Neural cell (in vitro differentiated cells): ENCODE measurements at regions not wholly inside any gene's neighbourhood (a gene's known extent, or its start where the extent isn't known, plus 50 kb on each side); places are given as distances from the start of the nearest gene placed in this dataset.

Experiments used
- H2AFZ ChIP-seq: fragments of 200-600, 300-800 bp; sonication (generic), shearing (Covaris generic); 2 replicates; pipeline ENCODE4 v1.6.0; 2014; ENCODE audit warnings: low read depth, mild to moderate bottlenecking, antibody characterized with exemption, low read length, moderate library complexity
- H3F3A ChIP-seq: fragments of 200-600 bp; shearing (Covaris generic); 2 replicates; pipeline ENCODE4 v1.6.1; 2016; ENCODE audit warnings: mild to moderate bottlenecking, moderate library complexity, mixed read lengths, antibody characterized with exemption, low read length; ENCODE audit not compliant: insufficient read depth, poor library complexity, severe bottlenecking
- H3K27ac ChIP-seq: fragments of 200-600, 300-800 bp; sonication (generic), shearing (Covaris generic); 2 replicates; pipeline ENCODE4 v1.5.1; 2014; ENCODE audit warnings: mild to moderate bottlenecking, low read length, moderate library complexity
- H3K27me3 ChIP-seq: fragments of 300-800, 200-600 bp; sonication (generic), shearing (Covaris generic); 2 replicates; pipeline ENCODE4 v1.6.0; 2014; ENCODE audit warnings: mild to moderate bottlenecking, low read depth, low read length, moderate library complexity; ENCODE audit not compliant: insufficient read depth
- H3K36me3 ChIP-seq: fragments of 300-800, 200-600 bp; sonication (generic), shearing (Covaris generic); 2 replicates; pipeline ENCODE4 v1.5.1; 2014; ENCODE audit warnings: mild to moderate bottlenecking, antibody characterized with exemption, low read length, moderate library complexity; ENCODE audit not compliant: insufficient read depth
- H3K4me2 ChIP-seq: fragments of 300-800, 200-600 bp; sonication (generic), shearing (Covaris generic); 2 replicates; pipeline ENCODE4 v1.6.0; 2014; ENCODE audit warnings: mild to moderate bottlenecking, low read length
- H3K4me3 ChIP-seq: fragments of 300-800, 200-600 bp; sonication (generic), shearing (Covaris generic); 2 replicates; pipeline ENCODE4 v1.5.1; 2014; ENCODE audit warnings: mild to moderate bottlenecking, low read length, moderate library complexity
- H3K79me2 ChIP-seq: fragments of 200-600 bp; shearing (Covaris generic); replicated peaks from 2 replicates; pipeline ENCODE4 v1.6.0; 2014; ENCODE audit warnings: mild to moderate bottlenecking, low read length, moderate library complexity; ENCODE audit not compliant: insufficient read depth
- H3K9ac ChIP-seq: fragments of 300-800, 200-600 bp; sonication (generic), shearing (Covaris generic); 2 replicates; pipeline ENCODE4 v1.6.1; 2016; ENCODE audit warnings: mild to moderate bottlenecking, low read length, mixed read lengths
- H3K9me2 ChIP-seq: fragments of 200-600 bp; shearing (Covaris generic); 2 replicates; pipeline ENCODE4 v1.6.1; 2016; ENCODE audit warnings: mild to moderate bottlenecking, low read length, mixed read lengths; ENCODE audit not compliant: insufficient read depth
- H3K9me3 ChIP-seq: fragments of 200-600, 300-800 bp; sonication (generic), shearing (Covaris generic); 2 replicates; pipeline ENCODE4 v1.6.1; 2016; ENCODE audit warnings: mild to moderate bottlenecking, mixed run types, low read length, moderate library complexity, mixed read lengths
- H4K20me1 ChIP-seq: fragments of 200-600 bp; shearing (Covaris generic); 2 replicates; pipeline ENCODE4 v1.6.1; 2016; ENCODE audit warnings: mild to moderate bottlenecking, mixed run types; ENCODE audit not compliant: insufficient read depth
- EP300 ChIP-seq: fragments of 450-650 bp; conservative IDR thresholded peaks from 2 replicates; pipeline ENCODE4 v1.6.1; 2014; ENCODE audit warnings: antibody characterized with exemption, mild to moderate bottlenecking, moderate library complexity; ENCODE audit not compliant: poor library complexity, severe bottlenecking
- EZH2 ChIP-seq: fragments of 200-600, 300-800 bp; shearing (Covaris generic), sonication (generic); IDR thresholded peaks from 2 replicates; pipeline ENCODE4 v1.6.1; 2014; ENCODE audit warnings: antibody characterized with exemption, low read length, borderline replicate concordance, mild to moderate bottlenecking; ENCODE audit not compliant: insufficient read depth, poor library complexity, severe bottlenecking
- MXI1 ChIP-seq: fragments of 450-650 bp; conservative IDR thresholded peaks from 2 replicates; pipeline ENCODE4 v1.6.1; 2014; ENCODE audit warnings: antibody characterized with exemption, mild to moderate bottlenecking; ENCODE audit not compliant: poor library complexity, severe bottlenecking
- POLR2AphosphoS5 ChIP-seq: IDR thresholded peaks from 2 replicates; pipeline ENCODE4 v1.6.1; 2012
- RAD21 ChIP-seq: fragments of 450-650 bp; conservative IDR thresholded peaks from 2 replicates; pipeline ENCODE4 v1.6.1; 2014; ENCODE audit warnings: antibody characterized with exemption, mild to moderate bottlenecking, moderate library complexity
- REST ChIP-seq: IDR thresholded peaks from 2 replicates; pipeline ENCODE4 v1.6.1; 2012; ENCODE audit warnings: borderline replicate concordance
- SMC3 ChIP-seq: fragments of 450-650 bp; conservative IDR thresholded peaks from 2 replicates; pipeline ENCODE4 v1.6.1; 2014; ENCODE audit warnings: antibody characterized with exemption, mild to moderate bottlenecking, moderate library complexity; ENCODE audit not compliant: poor library complexity
- TAF1 ChIP-seq: IDR thresholded peaks from 2 replicates; pipeline ENCODE4 v1.6.1; 2012; ENCODE audit warnings: low read depth
- TF ChIP-seq, protein P1 (sequence below): fragments of 450-650 bp; IDR thresholded peaks from 2 replicates; pipeline ENCODE4 v1.5.1; 2014; ENCODE audit warnings: antibody characterized with exemption, mild to moderate bottlenecking, moderate library complexity; ENCODE audit not compliant: poor library complexity, severe bottlenecking

DNA sequence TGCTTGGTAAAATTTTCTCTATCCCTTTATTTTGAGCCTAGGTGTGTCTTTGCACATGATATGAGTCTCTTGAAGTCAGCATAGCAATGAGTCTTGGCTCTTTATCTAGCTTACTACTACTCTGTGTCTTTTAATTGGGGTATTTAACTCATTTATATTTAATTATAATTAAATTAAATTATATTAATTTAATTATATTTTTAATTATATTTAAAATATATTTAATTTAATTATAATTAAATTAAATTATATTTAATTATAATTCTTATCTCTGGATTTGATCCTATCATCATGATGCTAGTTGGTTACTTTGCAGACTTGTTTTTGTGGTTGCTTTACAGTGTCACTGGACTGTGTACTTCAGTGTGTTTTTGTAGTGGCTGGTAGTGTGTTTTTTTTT, 201.2 kb upstream of the ITM2A start:
- H3K9me2 ChIP-seq, result no peaks in the 10 kb centered on the region
- H3K36me3 ChIP-seq, result no peaks in the 10 kb centered on the region
- H3K79me2 ChIP-seq, result no peaks in the 10 kb centered on the region
- no peaks in the 10 kb centered on the region for H3K9me3 ChIP-seq
- H2AFZ ChIP-seq, result no peak overlapping the region
- TF ChIP-seq MXI1, result no peak
- TF ChIP-seq EP300, result no peak
- TF ChIP-seq RAD21, result no peak
- no peak for TF ChIP-seq POLR2AphosphoS5
- TF ChIP-seq, protein P1, sequence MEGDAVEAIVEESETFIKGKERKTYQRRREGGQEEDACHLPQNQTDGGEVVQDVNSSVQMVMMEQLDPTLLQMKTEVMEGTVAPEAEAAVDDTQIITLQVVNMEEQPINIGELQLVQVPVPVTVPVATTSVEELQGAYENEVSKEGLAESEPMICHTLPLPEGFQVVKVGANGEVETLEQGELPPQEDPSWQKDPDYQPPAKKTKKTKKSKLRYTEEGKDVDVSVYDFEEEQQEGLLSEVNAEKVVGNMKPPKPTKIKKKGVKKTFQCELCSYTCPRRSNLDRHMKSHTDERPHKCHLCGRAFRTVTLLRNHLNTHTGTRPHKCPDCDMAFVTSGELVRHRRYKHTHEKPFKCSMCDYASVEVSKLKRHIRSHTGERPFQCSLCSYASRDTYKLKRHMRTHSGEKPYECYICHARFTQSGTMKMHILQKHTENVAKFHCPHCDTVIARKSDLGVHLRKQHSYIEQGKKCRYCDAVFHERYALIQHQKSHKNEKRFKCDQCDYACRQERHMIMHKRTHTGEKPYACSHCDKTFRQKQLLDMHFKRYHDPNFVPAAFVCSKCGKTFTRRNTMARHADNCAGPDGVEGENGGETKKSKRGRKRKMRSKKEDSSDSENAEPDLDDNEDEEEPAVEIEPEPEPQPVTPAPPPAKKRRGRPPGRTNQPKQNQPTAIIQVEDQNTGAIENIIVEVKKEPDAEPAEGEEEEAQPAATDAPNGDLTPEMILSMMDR, result no peak
- TF ChIP-seq EZH2, result no peak
- no peak for TF ChIP-seq TAF1
- TF ChIP-seq SMC3, result no peak
- TF ChIP-seq REST, result no peak
- no peaks in the 10 kb centered on the region for H4K20me1 ChIP-seq
- no peak overlapping the region for H3K27ac ChIP-seq
- H3F3A ChIP-seq, result no peaks in the 10 kb centered on the region
- H3K4me2 ChIP-seq, result no peak overlapping the region
- no peak overlapping the region for H3K4me3 ChIP-seq
- no peak overlapping the region for H3K9ac ChIP-seq
- no peaks in the 10 kb centered on the region for H3K27me3 ChIP-seq

DNA sequence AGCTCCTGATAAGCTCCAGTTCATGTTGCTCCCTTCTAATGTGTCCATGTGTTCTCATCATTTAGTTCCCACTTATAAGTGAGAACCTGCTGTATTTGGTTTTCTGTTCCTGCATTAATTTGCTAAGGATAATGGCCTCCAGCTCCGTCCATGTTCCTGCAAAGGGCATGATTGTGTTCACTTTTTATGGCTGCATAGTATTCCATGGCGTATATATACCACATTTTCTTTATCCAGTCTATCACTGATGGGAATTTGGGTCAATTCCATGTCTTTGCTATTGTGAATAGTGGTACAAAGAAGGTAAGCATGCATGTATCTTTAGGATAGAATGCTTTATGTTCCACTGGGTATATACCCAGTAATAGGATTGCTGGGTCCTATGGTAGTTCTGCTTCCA, 197.2 kb upstream of the ITM2A start:
- H3K9me3 ChIP-seq, result no peaks in the 10 kb centered on the region
- H3K4me3 ChIP-seq, result no peak overlapping the region
- H3F3A ChIP-seq, result no peaks in the 10 kb centered on the region
- no peaks in the 10 kb centered on the region for H3K36me3 ChIP-seq
- H3K4me2 ChIP-seq, result no peak overlapping the region
- no peaks in the 10 kb centered on the region for H4K20me1 ChIP-seq
- TF ChIP-seq EP300 (no peak), EZH2 (no peak)
- no peak overlapping the region for H3K27ac ChIP-seq
- no peaks in the 10 kb centered on the region for H3K27me3 ChIP-seq
- no peaks in the 10 kb centered on the region for H3K79me2 ChIP-seq
- H2AFZ ChIP-seq, result no peak overlapping the region
- H3K9ac ChIP-seq, result no peak overlapping the region
- no peaks in the 10 kb centered on the region for H3K9me2 ChIP-seq

DNA sequence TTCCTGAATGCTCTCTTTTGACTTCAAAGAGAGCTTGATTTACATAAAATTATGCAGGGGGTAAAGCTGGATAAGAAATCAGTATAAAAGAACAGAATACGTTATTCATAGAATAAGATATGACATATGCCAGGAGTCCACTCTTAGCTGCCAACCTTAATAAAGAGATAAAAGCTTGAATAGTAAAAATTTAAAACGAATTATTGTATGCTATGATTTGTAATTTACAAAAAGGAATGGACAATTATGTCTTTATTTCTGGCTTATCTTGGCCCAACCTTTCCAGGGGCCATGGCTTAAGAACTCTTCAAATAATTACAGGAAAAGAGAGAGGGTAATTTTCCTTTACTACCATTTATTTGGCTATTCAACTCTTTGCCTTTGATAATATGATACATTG, 192.2 kb upstream of the ITM2A start:
- no peaks in the 10 kb centered on the region for H3F3A ChIP-seq

More for the DNA sequence above, 192.2 kb upstream of the ITM2A start:
- Histone ChIP-seq H3K9me2 (no peaks in the 10 kb centered on the region), H2AFZ (no peak overlapping the region), H3K79me2 (no peaks in the 10 kb centered on the region), H3K27ac (no peak overlapping the region), H3K9me3 (no peaks in the 10 kb centered on the region), H3K36me3 (no peaks in the 10 kb centered on the region), H3K4me2 (no peak overlapping the region), H3K9ac (no peak overlapping the region), H3K27me3 (no peaks in the 10 kb centered on the region), H3K4me3 (no peak overlapping the region), H4K20me1 (no peaks in the 10 kb centered on the region)
- TF ChIP-seq EZH2 (no peak), TAF1 (no peak), MXI1 (no peak), EP300 (no peak), SMC3 (no peak), REST (no peak), RAD21 (no peak), POLR2AphosphoS5 (no peak)
- TF ChIP-seq, protein P1, result no peak
